Keratinocyte (primary cell): ENCODE measurements at regions not wholly inside any gene's neighbourhood (a gene's known extent, or its start where the extent isn't known, plus 50 kb on each side); places are given as distances from the start of the nearest gene placed in this dataset.

Experiments
- DNase-seq: peaks from one replicate; pipeline ENCODE4 v3.0.0-alpha.2; 2011; ENCODE audit warnings: low read depth, missing footprints, low spot score
- FAIRE-seq: peaks from 2 replicates; lab custom pipeline; 2011; peaks lifted over from hg19 to GRCh38; lab: Jason Lieb, UNC
- H2AFZ ChIP-seq: 2 replicates; pipeline ENCODE4 v1.6.0; 2012; ENCODE audit warnings: low read length, control low read depth, inconsistent platforms; ENCODE audit not compliant: control insufficient read depth
- H3K27ac ChIP-seq: 2 replicates; pipeline ENCODE4 v1.5.1; 2011; ENCODE audit warnings: low read length; ENCODE audit not compliant: control insufficient read depth, insufficient read depth
- H3K27me3 ChIP-seq: 3 replicates; pipeline ENCODE4 v1.6.0; 2011; ENCODE audit warnings: low read length; ENCODE audit not compliant: control insufficient read depth, insufficient read depth; ENCODE audit errors: extremely low read depth
- H3K36me3 ChIP-seq, 2 experiments: 2 replicates in 1 of 2; 3 replicates in 1 of 2; pipeline ENCODE4 v1.5.1; 2011; ENCODE audit warnings: low read length in 2 of 2, mild to moderate bottlenecking in 1 of 2; ENCODE audit not compliant: control insufficient read depth in 2 of 2, insufficient read depth in 2 of 2; ENCODE audit errors: extremely low read depth in 1 of 2
- H3K4me1 ChIP-seq: 3 replicates; pipeline ENCODE4 v1.5.1; 2011; ENCODE audit warnings: low read length; ENCODE audit not compliant: control insufficient read depth, insufficient read depth; ENCODE audit errors: extremely low read depth
- H3K4me2 ChIP-seq: 3 replicates; pipeline ENCODE4 v1.6.0; 2011; ENCODE audit warnings: low read depth, low read length; ENCODE audit not compliant: control insufficient read depth, insufficient read depth; ENCODE audit errors: extremely low read depth
- H3K4me3 ChIP-seq, 3 experiments: fragments of 200-600 bp in 1 of 3; sonication (generic) in 1 of 3; 2 replicates in 2 of 3; 3 replicates in 1 of 3; pipeline ENCODE4 v1.5.1; 2011 to 2016; ENCODE audit warnings: low read length in 3 of 3, mild to moderate bottlenecking in 3 of 3, control low read depth in 2 of 3, inconsistent platforms in 1 of 3, low read depth in 1 of 3, mixed read lengths in 1 of 3, mixed run types in 1 of 3, moderate library complexity in 1 of 3; ENCODE audit not compliant: control insufficient read depth in 2 of 3, insufficient read depth in 2 of 3; ENCODE audit errors: extremely low read depth in 1 of 3
- H3K79me2 ChIP-seq: 2 replicates; pipeline ENCODE4 v1.6.0; 2012; ENCODE audit warnings: low read length; ENCODE audit not compliant: control insufficient read depth, insufficient read depth
- H3K9ac ChIP-seq: 3 replicates; pipeline ENCODE4 v1.6.0; 2011; ENCODE audit warnings: low read length; ENCODE audit not compliant: control insufficient read depth, insufficient read depth; ENCODE audit errors: extremely low read depth
- H3K9me1 ChIP-seq: 3 replicates; pipeline ENCODE4 v1.6.0; 2011; ENCODE audit warnings: low read length; ENCODE audit not compliant: control insufficient read depth, insufficient read depth; ENCODE audit errors: extremely low read depth
- H3K9me3 ChIP-seq: 2 replicates; pipeline ENCODE4 v1.5.1; 2012; ENCODE audit warnings: low read depth, low read length; ENCODE audit not compliant: control insufficient read depth
- H4K20me1 ChIP-seq: 3 replicates; pipeline ENCODE4 v1.6.0; 2011; ENCODE audit warnings: low read length; ENCODE audit not compliant: control insufficient read depth, insufficient read depth; ENCODE audit errors: extremely low read depth
- EZH2 ChIP-seq: IDR thresholded peaks from one replicate; pipeline ENCODE4 v1.6.1; 2012; ENCODE audit warnings: inconsistent platforms, mild to moderate bottlenecking, low read length, moderate library complexity
- dilution Hi-C: fragments of 300-500 bp; cut with MboI; formaldehyde crosslinking; loops from one replicate; pipeline ENCODE4 v1.7.0; 2020; ENCODE audit warnings: low sequenced_read_pairs; ENCODE audit not compliant: extremely low pct_ligation_motif_present
- TF ChIP-seq, protein P1 (sequence below), 3 experiments: IDR thresholded peaks in 1 of 3; conservative IDR thresholded peaks in 1 of 3; optimal IDR thresholded peaks in 1 of 3; 2 replicates in 2 of 3; 3 replicates in 1 of 3; pipeline versions ENCODE3 to v1.5.1; 2011; ENCODE audit warnings: low read length in 3 of 3, mild to moderate bottlenecking in 3 of 3, moderate library complexity in 2 of 3, control low read depth in 1 of 3, inconsistent platforms in 1 of 3; ENCODE audit not compliant: insufficient read depth in 2 of 3; ENCODE audit errors: extremely low read depth in 1 of 3

DNA sequence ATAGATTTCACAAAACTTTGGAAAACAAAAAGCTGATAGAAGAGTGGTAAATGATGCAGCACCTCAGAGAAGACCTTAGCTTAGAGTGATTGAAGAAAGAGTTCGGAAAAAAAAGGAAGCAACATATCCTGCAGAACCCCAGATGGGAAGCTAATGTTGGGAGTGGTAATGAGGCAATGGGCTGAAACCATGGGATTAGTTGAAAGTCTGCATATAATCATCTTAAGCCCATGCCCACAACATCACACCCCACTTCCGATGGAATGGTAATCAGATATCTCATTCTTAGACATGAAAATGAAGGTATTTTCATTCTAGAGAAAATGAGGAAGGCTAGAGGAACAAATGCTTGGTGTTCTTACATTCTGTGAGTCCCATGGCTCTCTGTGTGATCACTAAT, 146.3 kb upstream of the ADAMTS3 start:
- H3K79me2 ChIP-seq, result no peaks in the 10 kb centered on the region
- no peak for TF ChIP-seq EZH2
- TF ChIP-seq, protein P1, sequence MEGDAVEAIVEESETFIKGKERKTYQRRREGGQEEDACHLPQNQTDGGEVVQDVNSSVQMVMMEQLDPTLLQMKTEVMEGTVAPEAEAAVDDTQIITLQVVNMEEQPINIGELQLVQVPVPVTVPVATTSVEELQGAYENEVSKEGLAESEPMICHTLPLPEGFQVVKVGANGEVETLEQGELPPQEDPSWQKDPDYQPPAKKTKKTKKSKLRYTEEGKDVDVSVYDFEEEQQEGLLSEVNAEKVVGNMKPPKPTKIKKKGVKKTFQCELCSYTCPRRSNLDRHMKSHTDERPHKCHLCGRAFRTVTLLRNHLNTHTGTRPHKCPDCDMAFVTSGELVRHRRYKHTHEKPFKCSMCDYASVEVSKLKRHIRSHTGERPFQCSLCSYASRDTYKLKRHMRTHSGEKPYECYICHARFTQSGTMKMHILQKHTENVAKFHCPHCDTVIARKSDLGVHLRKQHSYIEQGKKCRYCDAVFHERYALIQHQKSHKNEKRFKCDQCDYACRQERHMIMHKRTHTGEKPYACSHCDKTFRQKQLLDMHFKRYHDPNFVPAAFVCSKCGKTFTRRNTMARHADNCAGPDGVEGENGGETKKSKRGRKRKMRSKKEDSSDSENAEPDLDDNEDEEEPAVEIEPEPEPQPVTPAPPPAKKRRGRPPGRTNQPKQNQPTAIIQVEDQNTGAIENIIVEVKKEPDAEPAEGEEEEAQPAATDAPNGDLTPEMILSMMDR (optimal IDR thresholded peaks at IDR 0.05 in 1 of 3, IDR thresholded peaks at IDR 0.05 in 1 of 3, conservative IDR thresholded peaks at IDR 0.05 in 1 of 3; ENCODE audit: extremely low read depth in 1 of 3, insufficient read depth in 2 of 3, low read length in 3 of 3), result no peak
- H3K4me1 ChIP-seq, result no peaks in the 10 kb centered on the region
- H3K9ac ChIP-seq, result no peak overlapping the region
- FAIRE-seq (no peak), DNase-seq (no peak)
- no peak overlapping the region for H2AFZ ChIP-seq
- H3K9me3 ChIP-seq, result no peaks in the 10 kb centered on the region
- no peaks in the 10 kb centered on the region for H3K36me3 ChIP-seq
- no peaks in the 10 kb centered on the region for H4K20me1 ChIP-seq
- no peak overlapping the region for H3K27ac ChIP-seq
- no peaks in the 10 kb centered on the region for H3K9me1 ChIP-seq
- dilution Hi-C loops, result no loop called here
- H3K27me3 ChIP-seq, result no peaks in the 10 kb centered on the region
- no peak overlapping the region for H3K4me3 ChIP-seq
- no peak overlapping the region for H3K4me2 ChIP-seq

DNA sequence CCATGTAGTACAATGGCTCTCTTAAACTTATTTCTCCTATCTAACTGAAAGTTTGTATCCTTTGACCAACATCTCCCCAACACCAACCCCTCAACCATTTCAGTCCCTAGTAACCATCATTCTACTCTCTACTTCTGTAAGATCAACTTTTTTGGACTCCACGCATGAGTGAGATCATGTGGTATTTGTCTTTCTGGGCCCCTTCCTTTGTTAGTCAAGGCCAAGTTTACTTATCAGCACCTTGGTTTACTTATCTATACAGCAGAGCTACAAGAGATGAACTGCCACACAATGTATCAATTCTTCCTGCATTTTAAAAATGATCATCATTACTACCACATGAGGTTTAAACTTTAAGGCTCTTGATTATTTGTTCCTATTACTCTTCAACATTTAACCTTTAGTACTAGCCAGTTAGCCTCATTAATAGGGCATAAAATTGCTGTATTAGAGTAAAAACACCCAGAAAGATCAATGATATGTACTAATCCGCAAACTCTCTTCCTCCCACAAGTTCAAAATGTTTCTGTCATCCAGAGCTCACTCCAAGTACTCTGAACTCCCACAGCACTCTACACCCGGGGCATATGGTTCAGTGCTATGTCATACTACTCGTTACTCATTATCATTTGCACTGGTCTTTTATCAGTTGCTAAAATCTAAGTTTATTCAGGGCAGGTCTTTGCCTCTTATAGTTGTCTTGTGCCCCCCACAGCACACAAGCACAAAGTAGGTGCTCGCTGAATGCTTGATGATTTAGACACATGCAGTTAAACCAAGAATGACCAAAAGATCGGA, 145.7 kb upstream of the ADAMTS3 start:
- no peaks in the 10 kb centered on the region for H3K79me2 ChIP-seq
- dilution Hi-C loops, result no loop called here
- no peak overlapping the region for H3K27ac ChIP-seq
- FAIRE-seq, result no peak
- H3K36me3 ChIP-seq, result no peaks in the 10 kb centered on the region
- H3K4me2 ChIP-seq, result no peak overlapping the region
- H4K20me1 ChIP-seq, result no peaks in the 10 kb centered on the region
- no peak overlapping the region for H2AFZ ChIP-seq
- H3K9ac ChIP-seq, result no peak overlapping the region
- DNase-seq, result no peak
- H3K9me3 ChIP-seq, result no peaks in the 10 kb centered on the region
- no peak for TF ChIP-seq EZH2
- TF ChIP-seq, protein P1 (optimal IDR thresholded peaks at IDR 0.05 in 1 of 3, IDR thresholded peaks at IDR 0.05 in 1 of 3, conservative IDR thresholded peaks at IDR 0.05 in 1 of 3; ENCODE audit: extremely low read depth in 1 of 3, insufficient read depth in 2 of 3, low read length in 3 of 3), result no peak
- no peaks in the 10 kb centered on the region for H3K4me1 ChIP-seq
- no peak overlapping the region for H3K4me3 ChIP-seq
- H3K27me3 ChIP-seq, result no peaks in the 10 kb centered on the region
- H3K9me1 ChIP-seq, result no peaks in the 10 kb centered on the region
